Panc1 (cell line): ENCODE measurements at regions not wholly inside any gene's neighbourhood (a gene's known extent, or its start where the extent isn't known, plus 50 kb on each side); places are given as distances from the start of the nearest gene placed in this dataset.

Experiments used
- SIN3A ChIP-seq: IDR thresholded peaks from 2 replicates; pipeline ENCODE4 v1.6.1; 2012; ENCODE audit warnings: low read depth, mild to moderate bottlenecking, low read length, moderate library complexity, borderline replicate concordance; ENCODE audit not compliant: insufficient read depth
- TF ChIP-seq, protein P1 (sequence below): fragments of 450-650 bp; IDR thresholded peaks from 2 replicates; pipeline ENCODE4 v1.5.1; 2017; ENCODE audit warnings: mild to moderate bottlenecking

DNA sequence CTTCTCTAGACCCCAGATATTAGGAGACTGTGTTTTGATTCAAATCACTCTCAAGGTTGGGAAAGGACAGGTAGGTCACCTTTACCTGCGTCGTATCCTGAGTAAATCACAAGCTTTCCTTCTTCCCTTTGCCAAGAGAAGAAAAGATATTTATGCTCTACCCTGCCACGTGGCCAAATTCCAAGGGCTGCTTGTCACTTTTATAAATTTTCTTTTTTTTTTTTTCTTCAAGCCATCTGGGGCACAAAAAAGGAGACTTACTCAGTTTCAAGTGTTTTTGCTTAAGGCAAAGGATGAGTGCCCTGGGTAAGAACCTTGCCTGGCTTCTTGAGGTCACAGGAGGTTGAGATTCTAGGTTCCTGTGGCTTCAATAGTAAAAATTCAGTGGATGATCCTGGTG is 285.1 kb downstream of the TMEM114 start:
- TF ChIP-seq, protein P1, sequence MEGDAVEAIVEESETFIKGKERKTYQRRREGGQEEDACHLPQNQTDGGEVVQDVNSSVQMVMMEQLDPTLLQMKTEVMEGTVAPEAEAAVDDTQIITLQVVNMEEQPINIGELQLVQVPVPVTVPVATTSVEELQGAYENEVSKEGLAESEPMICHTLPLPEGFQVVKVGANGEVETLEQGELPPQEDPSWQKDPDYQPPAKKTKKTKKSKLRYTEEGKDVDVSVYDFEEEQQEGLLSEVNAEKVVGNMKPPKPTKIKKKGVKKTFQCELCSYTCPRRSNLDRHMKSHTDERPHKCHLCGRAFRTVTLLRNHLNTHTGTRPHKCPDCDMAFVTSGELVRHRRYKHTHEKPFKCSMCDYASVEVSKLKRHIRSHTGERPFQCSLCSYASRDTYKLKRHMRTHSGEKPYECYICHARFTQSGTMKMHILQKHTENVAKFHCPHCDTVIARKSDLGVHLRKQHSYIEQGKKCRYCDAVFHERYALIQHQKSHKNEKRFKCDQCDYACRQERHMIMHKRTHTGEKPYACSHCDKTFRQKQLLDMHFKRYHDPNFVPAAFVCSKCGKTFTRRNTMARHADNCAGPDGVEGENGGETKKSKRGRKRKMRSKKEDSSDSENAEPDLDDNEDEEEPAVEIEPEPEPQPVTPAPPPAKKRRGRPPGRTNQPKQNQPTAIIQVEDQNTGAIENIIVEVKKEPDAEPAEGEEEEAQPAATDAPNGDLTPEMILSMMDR, result no peak
- TF ChIP-seq SIN3A, result no peak
